Endothelial cell of umbilical vein (primary cell): ENCODE measurements at regions not wholly inside any gene's neighbourhood (a gene's known extent, or its start where the extent isn't known, plus 50 kb on each side); places are given as distances from the start of the nearest gene placed in this dataset.

Experiments
- CTCF ChIP-seq, 2 donors: IDR thresholded peaks; 1 replicate in 1 of 2; 2 replicates in 1 of 2; pipeline ENCODE4 v1.5.1; 2011; ENCODE audit warnings: low read length in 2 of 2, mild to moderate bottlenecking in 2 of 2, moderate library complexity in 2 of 2, control low read depth in 1 of 2, inconsistent platforms in 1 of 2, low read depth in 1 of 2; ENCODE audit not compliant: insufficient read depth in 1 of 2; ENCODE audit errors: extremely low read depth in 1 of 2
- EZH2 ChIP-seq: IDR thresholded peaks from 2 replicates; pipeline ENCODE4 v1.6.1; 2012; ENCODE audit warnings: borderline replicate concordance, low read depth, mild to moderate bottlenecking, moderate library complexity, low read length, inconsistent platforms; ENCODE audit not compliant: severe bottlenecking
- JUN ChIP-seq: IDR thresholded peaks from 2 replicates; pipeline ENCODE4 v1.6.1; 2011; ENCODE audit warnings: borderline replicate concordance, low read depth; ENCODE audit not compliant: insufficient read length, insufficient read depth
- POLR2A ChIP-seq: IDR thresholded peaks from 2 replicates; pipeline ENCODE4 v1.6.1; 2012; ENCODE audit warnings: low read depth, mild to moderate bottlenecking, control low read depth, low read length
- POLR2AphosphoS5 ChIP-seq: IDR thresholded peaks from 2 replicates; pipeline ENCODE4 v1.6.1; 2012; ENCODE audit warnings: low read depth, mild to moderate bottlenecking, control low read depth, low read length, moderate library complexity; ENCODE audit not compliant: insufficient read depth

- no peak for TF ChIP-seq EZH2
- TF ChIP-seq CTCF (IDR thresholded peaks at IDR 0.05; ENCODE audit: extremely low read depth in 1 of 2, insufficient read depth in 1 of 2, low read depth in 1 of 2, low read length in 2 of 2), result no peak
- TF ChIP-seq POLR2A, result no peak
- no peak for TF ChIP-seq JUN
- TF ChIP-seq POLR2AphosphoS5, result no peak
These were observed 318.9 kb downstream of the OMA1 start for GRCh38 chr1:58227604-58228003.
